ENCODE measurements at regions not wholly inside any gene's neighbourhood (a gene's known extent, or its start where the extent isn't known, plus 50 kb on each side); places are given as distances from the start of the nearest gene placed in this dataset.

- TF ChIP-seq EP300 (IDR thresholded peaks at IDR 0.05): no peak
- TF ChIP-seq POLR2A (IDR thresholded peaks at IDR 0.05): no peak
- peak; percentile 58 to 75 (median 62) for TF ChIP-seq CTCF (IDR thresholded peaks at IDR 0.05)
Observed at GRCh38 chr3:75294124-75294523, 370.0 kb upstream of the FRG2C start.
